ENCODE measurements at regions not wholly inside any gene's neighbourhood (a gene's known extent, or its start where the extent isn't known, plus 50 kb on each side); places are given as distances from the start of the nearest gene placed in this dataset.

GRCh38 chr4:179415847-179416223 lies 1973.6 kb upstream of the AGA start:
- Histone ChIP-seq H3K27me3 (ENCODE audit: insufficient read depth, low read length) (no peaks in the 10 kb centered on the region), H2AFZ (ENCODE audit: low read depth, low read length, poor library complexity, severe bottlenecking) (no peak overlapping the region), H3K36me3 (ENCODE audit: control insufficient read depth in 1 of 2, insufficient read depth in 2 of 2, low read length in 2 of 2) (no peaks in the 10 kb centered on the region), H3K27ac (ENCODE audit: low read depth, low read length) (no peak overlapping the region), H3K9me3 (ENCODE audit: control insufficient read depth in 1 of 2, insufficient read depth in 1 of 2, low read depth in 1 of 2, low read length in 2 of 2) (no peaks in the 10 kb centered on the region), H3K79me2 (ENCODE audit: insufficient read depth, low read length) (no peaks in the 10 kb centered on the region), H3K9me2 (ENCODE audit: insufficient read depth) (no peaks in the 10 kb centered on the region), H3K4me1 (ENCODE audit: control insufficient read depth in 1 of 2, insufficient read depth in 2 of 2, low read length in 2 of 2) (no peaks in the 10 kb centered on the region), H3K4me2 (ENCODE audit: low read length) (no peak overlapping the region), H3K4me3 (replicated peaks in 1 of 2; ENCODE audit: low read depth in 1 of 2, low read length in 2 of 2) (no peak overlapping the region), H3K9ac (ENCODE audit: low read length) (no peak overlapping the region), H4K20me1 (ENCODE audit: insufficient read depth) (no peaks in the 10 kb centered on the region)
- ChIA-PET POLR2A (no interaction called here), RAD21 (ENCODE audit: low non-redundant PET in 1 of 2, low total read pairs in 2 of 2, uncharacterized antibody in 2 of 2, unreplicated experiment in 2 of 2) (no interaction called here), CTCF (no interaction called here)
- TF ChIP-seq SRF (IDR thresholded peaks at IDR 0.05; ENCODE audit: low read depth) (no peak), FOSL1 (IDR thresholded peaks at IDR 0.05; ENCODE audit: low read depth) (no peak), EGR1 (IDR thresholded peaks at IDR 0.05; ENCODE audit: low read depth) (no peak), ELF1 (IDR thresholded peaks at IDR 0.05; ENCODE audit: borderline replicate concordance, low read depth) (no peak), ZNF274 (IDR thresholded peaks at IDR 0.05; ENCODE audit: low read depth, low read length) (no peak), POLR2AphosphoS5 (IDR thresholded peaks at IDR 0.05; ENCODE audit: low read depth, low read length) (no peak), ZFX (IDR thresholded peaks at IDR 0.05) (no peak), YY1 (IDR thresholded peaks at IDR 0.05; ENCODE audit: extremely low read depth, insufficient replicate concordance, low read depth, low read length) (no peak), CBX3 (IDR thresholded peaks at IDR 0.05; ENCODE audit: low read depth) (no peak), RAD21 (IDR thresholded peaks at IDR 0.05; ENCODE audit: low read depth) (no peak), SIN3A (IDR thresholded peaks at IDR 0.05; ENCODE audit: low read depth) (no peak), CTCF (IDR thresholded peaks at IDR 0.05 in 2 of 3, conservative IDR thresholded peaks at IDR 0.05 in 1 of 3; ENCODE audit: borderline replicate concordance in 1 of 3, insufficient read depth in 1 of 3, low read depth in 2 of 3, low read length in 2 of 3) (no peak), JUND (IDR thresholded peaks at IDR 0.05) (no peak), EZH2phosphoT487 (IDR thresholded peaks at IDR 0.05; ENCODE audit: borderline replicate concordance) (no peak)
- TF ChIP-seq, protein P1, sequence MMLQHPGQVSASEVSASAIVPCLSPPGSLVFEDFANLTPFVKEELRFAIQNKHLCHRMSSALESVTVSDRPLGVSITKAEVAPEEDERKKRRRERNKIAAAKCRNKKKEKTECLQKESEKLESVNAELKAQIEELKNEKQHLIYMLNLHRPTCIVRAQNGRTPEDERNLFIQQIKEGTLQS (IDR thresholded peaks at IDR 0.05): no peak
- TF ChIP-seq, protein P2, sequence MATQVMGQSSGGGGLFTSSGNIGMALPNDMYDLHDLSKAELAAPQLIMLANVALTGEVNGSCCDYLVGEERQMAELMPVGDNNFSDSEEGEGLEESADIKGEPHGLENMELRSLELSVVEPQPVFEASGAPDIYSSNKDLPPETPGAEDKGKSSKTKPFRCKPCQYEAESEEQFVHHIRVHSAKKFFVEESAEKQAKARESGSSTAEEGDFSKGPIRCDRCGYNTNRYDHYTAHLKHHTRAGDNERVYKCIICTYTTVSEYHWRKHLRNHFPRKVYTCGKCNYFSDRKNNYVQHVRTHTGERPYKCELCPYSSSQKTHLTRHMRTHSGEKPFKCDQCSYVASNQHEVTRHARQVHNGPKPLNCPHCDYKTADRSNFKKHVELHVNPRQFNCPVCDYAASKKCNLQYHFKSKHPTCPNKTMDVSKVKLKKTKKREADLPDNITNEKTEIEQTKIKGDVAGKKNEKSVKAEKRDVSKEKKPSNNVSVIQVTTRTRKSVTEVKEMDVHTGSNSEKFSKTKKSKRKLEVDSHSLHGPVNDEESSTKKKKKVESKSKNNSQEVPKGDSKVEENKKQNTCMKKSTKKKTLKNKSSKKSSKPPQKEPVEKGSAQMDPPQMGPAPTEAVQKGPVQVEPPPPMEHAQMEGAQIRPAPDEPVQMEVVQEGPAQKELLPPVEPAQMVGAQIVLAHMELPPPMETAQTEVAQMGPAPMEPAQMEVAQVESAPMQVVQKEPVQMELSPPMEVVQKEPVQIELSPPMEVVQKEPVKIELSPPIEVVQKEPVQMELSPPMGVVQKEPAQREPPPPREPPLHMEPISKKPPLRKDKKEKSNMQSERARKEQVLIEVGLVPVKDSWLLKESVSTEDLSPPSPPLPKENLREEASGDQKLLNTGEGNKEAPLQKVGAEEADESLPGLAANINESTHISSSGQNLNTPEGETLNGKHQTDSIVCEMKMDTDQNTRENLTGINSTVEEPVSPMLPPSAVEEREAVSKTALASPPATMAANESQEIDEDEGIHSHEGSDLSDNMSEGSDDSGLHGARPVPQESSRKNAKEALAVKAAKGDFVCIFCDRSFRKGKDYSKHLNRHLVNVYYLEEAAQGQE (IDR thresholded peaks at IDR 0.05; ENCODE audit: low read depth): no peak
- TF ChIP-seq, protein P3, sequence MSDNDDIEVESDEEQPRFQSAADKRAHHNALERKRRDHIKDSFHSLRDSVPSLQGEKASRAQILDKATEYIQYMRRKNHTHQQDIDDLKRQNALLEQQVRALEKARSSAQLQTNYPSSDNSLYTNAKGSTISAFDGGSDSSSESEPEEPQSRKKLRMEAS (IDR thresholded peaks at IDR 0.05): no peak
- BruUV-seq (replicated peaks): no TSS peak
- intact Hi-C loops (cut with micrococcal nuclease): no loop called here
- DNase-seq (ENCODE audit: low read depth, low spot score): no peak
- ATAC-seq: no peak

All from HCT116 (cell line).